Trophoblast cell (in vitro differentiated cells and primary cell): ENCODE measurements at regions not wholly inside any gene's neighbourhood (a gene's known extent, or its start where the extent isn't known, plus 50 kb on each side); places are given as distances from the start of the nearest gene placed in this dataset.

Experiments used
- DNase-seq, 2 donors: peaks; one replicate each; pipeline ENCODE4 v3.0.0-alpha.2; 2016
- H2AFZ ChIP-seq: 2 replicates; pipeline ENCODE4 v1.6.1; 2013; ENCODE audit warnings: low read length, moderate library complexity, mild to moderate bottlenecking; ENCODE audit not compliant: insufficient read depth, poor library complexity
- H2AK5ac ChIP-seq: 2 replicates; pipeline ENCODE4 v1.6.1; 2013; ENCODE audit warnings: mild to moderate bottlenecking, low read length
- H2BK120ac ChIP-seq: 2 replicates; pipeline ENCODE4 v1.6.1; 2013; ENCODE audit warnings: low read length, mild to moderate bottlenecking, moderate library complexity; ENCODE audit not compliant: insufficient read depth, poor library complexity
- H2BK12ac ChIP-seq: 2 replicates; pipeline ENCODE4 v1.6.1; 2013; ENCODE audit warnings: mild to moderate bottlenecking, low read length, moderate library complexity
- H2BK5ac ChIP-seq: 2 replicates; pipeline ENCODE4 v1.6.1; 2013; ENCODE audit warnings: low read length, low read depth, moderate library complexity, mild to moderate bottlenecking; ENCODE audit not compliant: poor library complexity
- H3K14ac ChIP-seq: 2 replicates; pipeline ENCODE4 v1.6.1; 2013; ENCODE audit warnings: mild to moderate bottlenecking, low read length
- H3K18ac ChIP-seq: 2 replicates; pipeline ENCODE4 v1.6.1; 2013; ENCODE audit warnings: mild to moderate bottlenecking, low read length
- H3K23ac ChIP-seq: 2 replicates; pipeline ENCODE4 v1.6.1; 2013; ENCODE audit warnings: low read length
- H3K27ac ChIP-seq: 2 replicates; pipeline ENCODE4 v1.5.1; 2013; ENCODE audit warnings: low read depth, mild to moderate bottlenecking, inconsistent platforms, low read length, moderate library complexity
- H3K27me3 ChIP-seq: 2 replicates; pipeline ENCODE4 v1.6.1; 2013; ENCODE audit warnings: inconsistent platforms, mild to moderate bottlenecking, low read length, moderate library complexity; ENCODE audit not compliant: insufficient read depth
- H3K36me3 ChIP-seq, 2 experiments: 1 replicate in 1 of 2; 2 replicates in 1 of 2; pipeline ENCODE4 v1.6.1; 2013; ENCODE audit warnings: low read length in 2 of 2, mild to moderate bottlenecking in 2 of 2, moderate library complexity in 1 of 2; ENCODE audit not compliant: insufficient read depth in 2 of 2, control insufficient read depth in 1 of 2
- H3K4ac ChIP-seq: 2 replicates; pipeline ENCODE4 v1.6.1; 2013; ENCODE audit warnings: low read depth, mild to moderate bottlenecking, low read length, moderate library complexity
- H3K4me1 ChIP-seq, 2 experiments: 1 replicate in 1 of 2; 2 replicates in 1 of 2; pipeline ENCODE4 v1.6.1; 2013; ENCODE audit warnings: low read length in 2 of 2, mild to moderate bottlenecking in 2 of 2, moderate library complexity in 1 of 2; ENCODE audit not compliant: insufficient read depth in 2 of 2, control insufficient read depth in 1 of 2
- H3K4me2 ChIP-seq: 2 replicates; pipeline ENCODE4 v1.6.1; 2013; ENCODE audit warnings: inconsistent platforms, mild to moderate bottlenecking, low read length, moderate library complexity
- H3K4me3 ChIP-seq: 2 replicates; pipeline ENCODE4 v1.5.1; 2013; ENCODE audit warnings: mild to moderate bottlenecking, low read depth, low read length, inconsistent platforms
- H3K79me1 ChIP-seq: one replicate; pipeline ENCODE4 v1.6.1; 2013; ENCODE audit warnings: low read length
- H3K79me2 ChIP-seq: 2 replicates; pipeline ENCODE4 v1.6.1; 2013; ENCODE audit warnings: low read length, mild to moderate bottlenecking; ENCODE audit not compliant: control insufficient read depth, insufficient read depth, poor library complexity
- H3K9ac ChIP-seq: 2 replicates; pipeline ENCODE4 v1.6.1; 2013; ENCODE audit warnings: mild to moderate bottlenecking, low read length
- H3K9me3 ChIP-seq: 2 replicates; pipeline ENCODE4 v1.6.1; 2013; ENCODE audit warnings: low read depth, mild to moderate bottlenecking, control low read depth, inconsistent platforms, low read length; ENCODE audit not compliant: insufficient read depth
- H4K12ac ChIP-seq: 2 replicates; pipeline ENCODE4 v1.6.1; 2013; ENCODE audit warnings: low read depth, mild to moderate bottlenecking, low read length, moderate library complexity
- H4K8ac ChIP-seq: 2 replicates; pipeline ENCODE4 v1.6.1; 2013; ENCODE audit warnings: low read depth, mild to moderate bottlenecking, low read length, moderate library complexity
- H4K91ac ChIP-seq: one replicate; pipeline ENCODE4 v1.6.1; 2013; ENCODE audit warnings: low read depth, mild to moderate bottlenecking, low read length, moderate library complexity
- WGBS: extraction: QIAGEN DNeasy Blood & Tissue Kit; methylation state at CpG from one replicate; pipeline ENCODE4 v1.1.7; 2013; ENCODE audit warnings: missing lambda C conversion rate; ENCODE audit not compliant: insufficient read length, insufficient coverage; ENCODE audit errors: extremely low coverage; 5-methylcytosine and 5-hydroxymethylcytosine counted together

GRCh38 chr7:131620673-131621609 is 64.5 kb upstream of the PODXL start:
- DNase-seq, result peak in 1 of 2 donors; percentile 7
- Histone ChIP-seq H3K9ac (no peak overlapping the region), H2AK5ac (no peak overlapping the region), H3K4me2 (no peak overlapping the region), H3K79me2 (no peaks in the 10 kb centered on the region), H4K8ac (no peak overlapping the region), H3K4me1 (peaks cover 18 to 35% of the 10 kb centered on the region in 2 experiments), H3K9me3 (peaks cover 2% of the 10 kb centered on the region), H2BK5ac (no peak overlapping the region), H3K4ac (no peak overlapping the region), H3K27ac (no peak overlapping the region), H2BK12ac (no peak overlapping the region), H3K4me3 (no peak overlapping the region), H2BK120ac (no peak overlapping the region), H3K79me1 (peaks cover 16% of the 10 kb centered on the region), H3K27me3 (no peaks in the 10 kb centered on the region), H4K12ac (no peak overlapping the region), H3K36me3 (no peaks in the 10 kb centered on the region), H2AFZ (no peak overlapping the region), H3K23ac (peak overlapping the region; percentile 64), H4K91ac (no peak overlapping the region), H3K18ac (no peak overlapping the region), H3K14ac (no peak overlapping the region)
- 100% methylated on average over 1 of the region's 8 CpGs for WGBS

DNA sequence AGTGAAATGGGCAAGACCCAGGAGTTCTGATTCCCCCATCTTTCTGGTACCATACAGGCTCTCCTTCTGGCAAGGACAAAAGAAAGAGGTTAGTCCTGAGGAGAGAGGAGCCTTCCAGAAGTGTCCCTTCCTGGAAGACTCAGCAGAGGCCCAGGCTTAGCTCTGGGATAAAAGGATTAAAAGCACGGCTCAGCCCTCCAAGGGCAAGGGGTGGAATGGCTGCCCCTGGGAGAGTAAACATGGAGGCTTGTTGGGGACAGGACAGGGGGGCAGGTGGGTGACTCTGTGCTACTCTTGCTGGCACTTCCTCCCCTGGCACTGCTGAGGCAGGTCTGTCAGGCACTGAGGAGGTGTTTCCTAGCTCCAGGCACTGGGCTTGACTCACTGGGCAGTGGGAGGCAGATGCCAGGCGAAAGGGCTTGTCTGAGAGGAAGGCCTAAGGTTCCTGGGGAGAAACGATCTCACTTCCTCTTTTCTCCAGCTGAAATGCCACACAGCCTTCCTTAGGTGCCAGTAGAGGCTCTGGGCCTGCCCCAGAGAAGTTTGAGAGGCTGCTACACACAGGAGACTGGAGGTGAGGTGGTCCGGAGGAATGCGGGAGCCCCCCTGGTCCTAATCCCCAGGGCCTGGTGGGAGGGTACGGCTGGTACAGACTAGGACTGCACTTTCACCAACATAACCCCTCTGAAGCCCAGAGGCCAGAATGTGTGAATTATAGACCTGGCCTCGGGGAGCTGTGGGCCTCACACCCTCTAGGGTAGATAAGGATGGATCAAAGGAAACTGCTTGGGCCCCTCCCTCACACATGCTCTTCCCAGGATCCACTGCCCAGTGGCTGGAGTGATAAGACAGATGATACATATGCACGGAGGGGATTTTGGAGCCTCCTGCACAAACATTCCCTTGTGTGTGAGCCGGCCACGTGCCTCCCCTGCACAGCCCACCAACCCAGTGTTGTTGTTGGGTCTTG is 63.2 kb upstream of the PODXL start:
- Histone ChIP-seq H3K9ac (no peak overlapping the region), H3K27me3 (no peaks in the 10 kb centered on the region), H2BK120ac (peak overlapping the region; percentile 64), H2BK5ac (peak overlapping the region; percentile 10), H3K23ac (no peak overlapping the region), H4K91ac (peak overlapping the region; percentile 75), H3K79me2 (no peaks in the 10 kb centered on the region), H3K14ac (peak overlapping the region; percentile 41), H3K36me3 (no peaks in the 10 kb centered on the region), H3K4me2 (no peak overlapping the region), H3K9me3 (peaks cover 2% of the 10 kb centered on the region), H2AK5ac (peak overlapping the region; percentile 45), H3K4me3 (no peak overlapping the region), H3K18ac (no peak overlapping the region), H2BK12ac (peak overlapping the region; percentile 88), H3K4me1 (peaks cover 18 to 23% of the 10 kb centered on the region in 2 experiments), H3K79me1 (peaks cover 15% of the 10 kb centered on the region), H3K27ac (no peak overlapping the region), H4K8ac (peak overlapping the region; percentile 39), H4K12ac (no peak overlapping the region), H2AFZ (peak overlapping the region; percentile 13), H3K4ac (peak overlapping the region; percentile 17)
- no peak for DNase-seq
- WGBS, result no CpG with 5 or more reads among the region's 10 CpGs

GRCh38 chr7:131618391-131618790 is 62.0 kb upstream of the PODXL start:
- WGBS, result no CpG with 5 or more reads among the region's 5 CpGs
- DNase-seq, result peak in 1 of 2 donors; percentile 38

DNA sequence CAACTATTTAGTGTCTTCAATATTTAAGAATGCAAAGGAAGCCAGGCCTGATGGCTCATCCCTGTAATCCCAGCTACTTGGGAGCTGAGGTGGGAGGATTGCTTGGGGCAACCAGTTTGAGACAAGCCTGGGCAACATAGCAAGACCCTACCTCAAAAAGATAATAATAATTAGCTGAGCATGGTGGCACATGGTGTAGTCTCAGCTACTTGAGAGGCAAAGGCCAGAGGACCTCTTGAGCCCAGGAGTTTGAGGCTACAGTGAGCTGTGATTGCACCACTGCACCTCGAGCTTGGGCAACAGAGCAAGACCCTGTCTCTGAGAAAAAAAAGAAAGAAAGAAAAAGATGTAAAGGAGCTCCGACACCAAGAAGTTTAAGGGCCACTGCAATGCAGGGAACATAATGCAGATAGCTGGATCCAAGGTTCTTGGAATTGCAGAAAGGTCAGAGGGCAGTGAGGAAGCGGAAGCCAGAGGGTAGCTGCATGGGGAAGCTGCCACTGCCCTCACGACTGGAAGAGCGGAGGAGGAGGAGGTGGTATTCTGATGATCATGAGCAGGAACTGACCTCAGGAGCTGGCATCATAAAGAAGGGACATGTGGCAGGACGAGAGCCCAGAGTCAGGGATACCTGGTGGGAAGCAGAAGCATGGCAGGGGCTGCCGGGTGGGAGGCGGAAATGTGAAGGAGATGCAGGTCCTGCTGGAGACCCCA is 60.2 kb upstream of the PODXL start:
- peaks cover 10% of the 10 kb centered on the region for H3K79me1 ChIP-seq
- no peak overlapping the region for H3K18ac ChIP-seq
- H3K4ac ChIP-seq, result no peak overlapping the region
- H2BK120ac ChIP-seq, result no peak overlapping the region
- no peaks in the 10 kb centered on the region for H3K79me2 ChIP-seq
- WGBS, result no CpG with 5 or more reads among the region's 8 CpGs
- no peak overlapping the region for H2BK5ac ChIP-seq
- no peak overlapping the region for H3K9ac ChIP-seq
- H2AFZ ChIP-seq, result no peak overlapping the region
- H4K91ac ChIP-seq, result no peak overlapping the region
- H3K27ac ChIP-seq, result no peak overlapping the region
- no peak overlapping the region for H3K23ac ChIP-seq
- no peak overlapping the region for H2AK5ac ChIP-seq
- H4K12ac ChIP-seq, result no peak overlapping the region
- peaks cover 12 to 18% of the 10 kb centered on the region in 2 experiments for H3K4me1 ChIP-seq
- peak overlapping the region; percentile 66 for H2BK12ac ChIP-seq
- H4K8ac ChIP-seq, result no peak overlapping the region
- peaks cover 2% of the 10 kb centered on the region for H3K9me3 ChIP-seq
- H3K14ac ChIP-seq, result peak overlapping the region; percentile 8
- no peak for DNase-seq
- H3K36me3 ChIP-seq, result no peaks in the 10 kb centered on the region
- no peak overlapping the region for H3K4me2 ChIP-seq
- H3K27me3 ChIP-seq, result no peaks in the 10 kb centered on the region
- no peak overlapping the region for H3K4me3 ChIP-seq

More at GRCh38 chr7:131618391-131618790, 62.0 kb upstream of the PODXL start:
- no peak overlapping the region for H3K9ac ChIP-seq
- no peak overlapping the region for H3K4me2 ChIP-seq
- H2BK5ac ChIP-seq, result no peak overlapping the region
- H3K14ac ChIP-seq, result no peak overlapping the region
- peaks cover 10% of the 10 kb centered on the region for H3K79me1 ChIP-seq
- no peak overlapping the region for H3K23ac ChIP-seq
- H4K12ac ChIP-seq, result no peak overlapping the region
- peaks cover 12 to 18% of the 10 kb centered on the region in 2 experiments for H3K4me1 ChIP-seq
- H4K8ac ChIP-seq, result no peak overlapping the region
- H3K9me3 ChIP-seq, result peaks cover 2% of the 10 kb centered on the region
- no peak overlapping the region for H3K4me3 ChIP-seq
- no peak overlapping the region for H3K18ac ChIP-seq
- H4K91ac ChIP-seq, result no peak overlapping the region
- no peak overlapping the region for H2BK120ac ChIP-seq
- H2AFZ ChIP-seq, result no peak overlapping the region
- no peaks in the 10 kb centered on the region for H3K36me3 ChIP-seq
- no peaks in the 10 kb centered on the region for H3K79me2 ChIP-seq
- H3K27me3 ChIP-seq, result no peaks in the 10 kb centered on the region
- H2BK12ac ChIP-seq, result no peak overlapping the region
- H3K27ac ChIP-seq, result no peak overlapping the region
- no peak overlapping the region for H2AK5ac ChIP-seq
- H3K4ac ChIP-seq, result no peak overlapping the region
